MCF 10A (cell line): ENCODE measurements at regions not wholly inside any gene's neighbourhood (a gene's known extent, or its start where the extent isn't known, plus 50 kb on each side); places are given as distances from the start of the nearest gene placed in this dataset.
"Not testable (repeated sequence)": the region's sequence is repeated elsewhere in the genome, so short reads cannot be mapped to it uniquely, and the experiment has no call there.

Experiments
- BruUV-seq: library from RNA; stranded (reverse); fragments of 400-500 nt; replicated peaks from 2 replicates; lab custom pipeline; 2021; lab: Mats Ljungman, UMichigan
- CTCF ChIA-PET: fragments of 300-600 bp; sonication (Branson Sonifier 250); formaldehyde crosslinking; extraction: SDS; loops from one replicate; lab custom pipeline; 2021; ENCODE audit warnings: antibody characterized with exemption, inconsistent platforms; lab: Yijun Ruan, JAX
- POLR2A ChIA-PET: fragments of 300-600, 350-650 bp; sonication (Branson Sonifier 250); formaldehyde crosslinking; extraction: SDS; loops from one replicate; lab custom pipeline; 2020; ENCODE audit warnings: antibody characterized with exemption, inconsistent platforms; lab: Yijun Ruan, JAX
- DNase-seq: peaks from one replicate; pipeline ENCODE4 v3.0.0-alpha.2; 2018; ENCODE audit not compliant: unreplicated experiment
- H3K27ac Mint-ChIP-seq: one replicate; pipeline ENCODE4 v1.8.0; 2022; ENCODE audit warnings: mild to moderate bottlenecking, low read depth, mixed read lengths; ENCODE audit not compliant: unreplicated experiment
- H3K27me3 Mint-ChIP-seq: one replicate; pipeline ENCODE4 v1.8.0; 2022; ENCODE audit warnings: mixed read lengths; ENCODE audit not compliant: insufficient read depth, unreplicated experiment
- H3K36me3 Mint-ChIP-seq: one replicate; pipeline ENCODE4 v1.8.0; 2022; ENCODE audit warnings: mild to moderate bottlenecking, moderate library complexity, mixed read lengths; ENCODE audit not compliant: insufficient read depth, unreplicated experiment
- H3K4me1 Mint-ChIP-seq: one replicate; pipeline ENCODE4 v1.8.0; 2022; ENCODE audit warnings: mixed read lengths; ENCODE audit not compliant: insufficient read depth, unreplicated experiment
- H3K4me3 Mint-ChIP-seq: one replicate; pipeline ENCODE4 v1.8.0; 2022; ENCODE audit warnings: mild to moderate bottlenecking, moderate library complexity, mixed read lengths; ENCODE audit not compliant: unreplicated experiment
- H3K9me3 Mint-ChIP-seq: one replicate; pipeline ENCODE4 v1.8.0; 2022; ENCODE audit warnings: mixed read lengths; ENCODE audit not compliant: unreplicated experiment
- intact Hi-C: fragments of 100-400 bp; cut with micrococcal nuclease; formaldehyde crosslinking; loops from 2 replicates; pipeline ENCODE4 v1.14.1; 2022
- TF ChIP-seq, protein P1 (sequence below): fragments of 200-600 bp; IDR thresholded peaks from one replicate; pipeline ENCODE4 v1.8.0; 2022; ENCODE audit warnings: antibody characterized with exemption, mild to moderate bottlenecking; ENCODE audit not compliant: unreplicated experiment

DNA sequence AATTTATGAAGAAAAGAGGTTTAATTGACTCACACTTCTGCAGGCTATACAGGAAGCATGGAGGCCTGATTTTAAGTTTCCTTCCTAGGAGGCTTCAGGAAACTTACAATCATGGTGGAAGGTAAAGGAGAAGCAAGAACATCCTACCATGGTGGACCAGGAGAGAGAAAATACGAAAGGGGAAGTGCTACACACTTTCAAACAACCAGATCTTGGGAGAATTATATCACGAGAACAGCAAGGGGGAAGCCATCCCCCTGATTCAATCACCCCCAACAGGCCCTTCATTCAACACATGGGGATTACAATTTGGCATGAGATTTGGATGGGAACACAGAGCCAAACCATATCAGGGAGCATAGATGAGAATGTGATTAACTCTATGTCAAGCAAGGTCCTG is 121.0 kb downstream of the MTHFS start:
- Mint-ChIP-seq H3K9me3 (no peaks in the 10 kb centered on the region), H3K36me3 (no peaks in the 10 kb centered on the region), H3K27me3 (no peaks in the 10 kb centered on the region), H3K4me1 (no peaks in the 10 kb centered on the region), H3K27ac (no peak overlapping the region), H3K4me3 (no peak overlapping the region)
- TF ChIP-seq, protein P1, sequence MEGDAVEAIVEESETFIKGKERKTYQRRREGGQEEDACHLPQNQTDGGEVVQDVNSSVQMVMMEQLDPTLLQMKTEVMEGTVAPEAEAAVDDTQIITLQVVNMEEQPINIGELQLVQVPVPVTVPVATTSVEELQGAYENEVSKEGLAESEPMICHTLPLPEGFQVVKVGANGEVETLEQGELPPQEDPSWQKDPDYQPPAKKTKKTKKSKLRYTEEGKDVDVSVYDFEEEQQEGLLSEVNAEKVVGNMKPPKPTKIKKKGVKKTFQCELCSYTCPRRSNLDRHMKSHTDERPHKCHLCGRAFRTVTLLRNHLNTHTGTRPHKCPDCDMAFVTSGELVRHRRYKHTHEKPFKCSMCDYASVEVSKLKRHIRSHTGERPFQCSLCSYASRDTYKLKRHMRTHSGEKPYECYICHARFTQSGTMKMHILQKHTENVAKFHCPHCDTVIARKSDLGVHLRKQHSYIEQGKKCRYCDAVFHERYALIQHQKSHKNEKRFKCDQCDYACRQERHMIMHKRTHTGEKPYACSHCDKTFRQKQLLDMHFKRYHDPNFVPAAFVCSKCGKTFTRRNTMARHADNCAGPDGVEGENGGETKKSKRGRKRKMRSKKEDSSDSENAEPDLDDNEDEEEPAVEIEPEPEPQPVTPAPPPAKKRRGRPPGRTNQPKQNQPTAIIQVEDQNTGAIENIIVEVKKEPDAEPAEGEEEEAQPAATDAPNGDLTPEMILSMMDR, result no peak
- BruUV-seq, result no TSS peak
- intact Hi-C loops, result no loop called here
- ChIA-PET CTCF (interaction anchor here (0.7 kb wide), 1 partner anchor 16 kb away, joined by 3 read pairs; no protein-coding TSS in a partner anchor), POLR2A (no interaction called here)
- DNase-seq, result no peak

DNA sequence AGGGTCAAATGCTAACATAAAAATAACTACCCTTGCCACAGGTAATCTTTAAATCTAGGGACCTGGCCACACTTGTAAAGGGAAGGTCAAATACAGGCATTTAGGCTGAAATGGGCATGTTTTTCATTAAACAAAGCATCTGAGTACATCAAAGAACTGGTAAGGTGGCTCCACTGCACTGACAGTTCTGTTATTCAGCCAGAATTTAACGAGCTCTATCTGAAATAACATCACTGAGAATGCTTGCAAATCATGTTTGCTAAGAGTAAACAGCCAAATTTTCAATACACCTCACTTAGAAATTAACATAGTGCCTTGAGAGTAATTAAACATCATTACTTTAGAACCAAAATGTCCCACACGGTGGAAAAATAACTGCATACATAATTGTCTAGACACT is 118.9 kb downstream of the MTHFS start:
- intact Hi-C loops, result no loop called here
- no peak for DNase-seq
- Mint-ChIP-seq H3K27me3 (peaks cover 21% of the 10 kb centered on the region), H3K4me1 (no peaks in the 10 kb centered on the region), H3K27ac (no peak overlapping the region), H3K9me3 (peaks cover 15% of the 10 kb centered on the region), H3K4me3 (no peak overlapping the region), H3K36me3 (no peaks in the 10 kb centered on the region)
- no TSS peak for BruUV-seq
- TF ChIP-seq, protein P1, result no peak
- CTCF ChIA-PET, result interaction anchor here (1.4 kb wide), 1 partner anchor 72 kb away, joined by 4 read pairs; no protein-coding TSS in a partner anchor
- POLR2A ChIA-PET, result no interaction called here

DNA sequence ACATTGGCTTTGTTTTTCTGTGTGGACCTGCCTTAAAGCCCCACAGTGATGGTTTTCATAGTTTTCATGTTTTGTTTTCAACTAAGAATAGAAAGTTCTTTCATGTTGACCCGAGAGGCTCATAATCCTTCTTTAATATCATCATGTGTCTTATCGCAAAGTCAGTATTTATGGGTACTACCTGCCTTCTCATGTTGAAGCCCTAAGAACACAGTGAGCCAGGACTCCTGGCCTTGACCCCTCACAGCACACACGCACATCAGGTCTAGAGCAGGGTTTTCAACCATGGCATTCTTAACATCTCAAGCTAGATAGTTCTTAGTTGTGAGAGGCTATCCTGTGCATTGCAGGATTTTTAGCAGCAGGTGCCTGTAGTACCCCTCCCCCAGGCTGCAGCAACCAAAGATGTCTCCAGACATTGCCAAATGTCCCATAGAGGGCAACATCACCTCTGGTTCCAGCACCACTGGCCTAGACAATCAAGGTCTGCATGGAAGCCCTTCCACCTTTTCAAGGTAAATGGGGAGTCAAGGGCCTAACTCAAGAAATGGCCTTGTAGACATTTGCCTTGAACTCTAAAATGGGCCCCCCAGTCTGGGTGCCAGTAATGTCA is 118.3 kb downstream of the MTHFS start:
- Mint-ChIP-seq H3K4me3 (no peak overlapping the region), H3K27ac (no peak overlapping the region), H3K36me3 (no peaks in the 10 kb centered on the region), H3K4me1 (no peaks in the 10 kb centered on the region), H3K9me3 (peaks cover 21% of the 10 kb centered on the region), H3K27me3 (peaks cover 27% of the 10 kb centered on the region)
- DNase-seq, result no peak
- intact Hi-C loops, result no loop called here
- TF ChIP-seq, protein P1, result no peak
- POLR2A ChIA-PET, result no interaction called here
- no TSS peak for BruUV-seq
- CTCF ChIA-PET, result interaction anchor here (2.1 kb wide), 1 partner anchor 77 kb away, joined by 7 read pairs; no protein-coding TSS in a partner anchor

DNA sequence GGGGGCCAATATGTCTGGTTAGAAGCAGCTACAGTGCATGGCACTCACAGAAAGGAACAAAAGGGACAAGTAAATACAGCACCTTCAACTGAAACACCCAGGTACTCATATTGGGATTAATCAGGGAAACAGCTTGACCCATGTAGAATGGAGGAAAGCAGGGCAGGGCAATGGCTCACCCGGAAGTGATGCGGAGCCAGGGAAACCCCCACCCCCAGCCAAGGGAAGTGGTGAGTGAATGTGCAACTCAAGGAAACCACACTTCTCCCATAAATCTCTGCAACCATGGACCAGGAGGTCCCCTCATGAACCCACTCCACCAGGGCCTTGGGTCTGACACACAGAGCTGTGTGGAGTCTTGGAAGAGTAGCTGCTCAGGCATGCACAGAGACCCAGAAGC is 117.1 kb downstream of the MTHFS start:
- no peaks in the 10 kb centered on the region for H3K36me3 Mint-ChIP-seq
- POLR2A ChIA-PET, result no interaction called here

DNA sequence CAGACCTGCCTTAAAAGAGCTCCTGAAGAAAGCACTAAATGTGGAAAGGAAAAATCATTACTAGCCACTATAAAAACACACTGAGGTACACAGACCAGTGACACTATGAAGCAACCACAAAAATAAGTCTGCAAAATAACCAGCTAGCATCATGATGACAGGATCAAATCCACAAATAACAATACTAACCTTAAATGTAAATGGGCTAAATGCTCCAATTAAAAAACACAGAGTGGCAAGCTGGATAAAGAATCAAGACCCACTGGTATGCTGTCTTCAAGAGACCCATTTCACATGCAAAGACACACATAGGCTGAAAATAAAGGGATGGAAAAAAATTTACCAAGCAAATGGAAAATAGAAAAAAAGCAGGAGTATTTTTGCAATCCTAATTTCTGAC is 114.5 kb downstream of the MTHFS start:
- POLR2A ChIA-PET, H3K4me3 Mint-ChIP-seq, BruUV-seq, DNase-seq, intact Hi-C loops, H3K4me1 Mint-ChIP-seq, H3K36me3 Mint-ChIP-seq, H3K27ac Mint-ChIP-seq: not testable (repeated sequence)
- peaks cover 29% of the 10 kb centered on the region for H3K27me3 Mint-ChIP-seq
- CTCF ChIA-PET, result interaction anchor here (0.8 kb wide), 1 partner anchor 442 kb away, joined by 3 read pairs; no protein-coding TSS in a partner anchor
- H3K9me3 Mint-ChIP-seq, result peaks cover 21% of the 10 kb centered on the region

More for the DNA sequence above, 117.1 kb downstream of the MTHFS start:
- intact Hi-C loops, result no loop called here
- no peak for DNase-seq
- no peak overlapping the region for H3K27ac Mint-ChIP-seq
- TF ChIP-seq, protein P1, result no peak
- H3K4me3 Mint-ChIP-seq, result no peak overlapping the region
- H3K9me3 Mint-ChIP-seq, result peaks cover 21% of the 10 kb centered on the region
- H3K4me1 Mint-ChIP-seq, result no peaks in the 10 kb centered on the region
- CTCF ChIA-PET, result interaction anchor here (0.7 to 2.1 kb wide), 6 partner anchors 10 to 165 kb away, joined by 3 to 7 read pairs (median 3); no protein-coding TSS in a partner anchor
- H3K27me3 Mint-ChIP-seq, result peaks cover 29% of the 10 kb centered on the region
- no TSS peak for BruUV-seq
